ENCODE measurements at regions not wholly inside any gene's neighbourhood (a gene's known extent, or its start where the extent isn't known, plus 50 kb on each side); places are given as distances from the start of the nearest gene placed in this dataset.

DNA sequence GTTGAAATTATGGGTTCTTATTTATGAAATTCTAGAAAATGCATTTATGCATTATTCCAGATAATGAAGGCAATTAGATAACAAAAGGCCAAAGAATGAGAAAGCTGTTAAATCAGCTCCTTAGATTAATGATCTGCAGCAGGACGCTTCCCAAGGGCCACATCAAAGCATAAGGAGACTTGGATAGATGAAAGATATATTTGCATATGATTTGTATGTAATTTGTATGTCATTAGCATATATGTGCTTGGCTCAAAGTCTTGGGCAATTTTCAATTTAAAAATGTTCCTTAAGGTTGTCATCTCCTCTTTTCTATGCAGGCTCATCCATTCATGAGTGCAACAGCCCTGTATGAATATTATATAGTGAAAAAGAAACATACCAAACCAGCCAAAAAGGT lies 126.8 kb upstream of the IRS2 start:
- TF ChIP-seq, protein P1, sequence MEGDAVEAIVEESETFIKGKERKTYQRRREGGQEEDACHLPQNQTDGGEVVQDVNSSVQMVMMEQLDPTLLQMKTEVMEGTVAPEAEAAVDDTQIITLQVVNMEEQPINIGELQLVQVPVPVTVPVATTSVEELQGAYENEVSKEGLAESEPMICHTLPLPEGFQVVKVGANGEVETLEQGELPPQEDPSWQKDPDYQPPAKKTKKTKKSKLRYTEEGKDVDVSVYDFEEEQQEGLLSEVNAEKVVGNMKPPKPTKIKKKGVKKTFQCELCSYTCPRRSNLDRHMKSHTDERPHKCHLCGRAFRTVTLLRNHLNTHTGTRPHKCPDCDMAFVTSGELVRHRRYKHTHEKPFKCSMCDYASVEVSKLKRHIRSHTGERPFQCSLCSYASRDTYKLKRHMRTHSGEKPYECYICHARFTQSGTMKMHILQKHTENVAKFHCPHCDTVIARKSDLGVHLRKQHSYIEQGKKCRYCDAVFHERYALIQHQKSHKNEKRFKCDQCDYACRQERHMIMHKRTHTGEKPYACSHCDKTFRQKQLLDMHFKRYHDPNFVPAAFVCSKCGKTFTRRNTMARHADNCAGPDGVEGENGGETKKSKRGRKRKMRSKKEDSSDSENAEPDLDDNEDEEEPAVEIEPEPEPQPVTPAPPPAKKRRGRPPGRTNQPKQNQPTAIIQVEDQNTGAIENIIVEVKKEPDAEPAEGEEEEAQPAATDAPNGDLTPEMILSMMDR (IDR thresholded peaks at IDR 0.05) = no peak
- no peak for TF ChIP-seq POLR2A (IDR thresholded peaks at IDR 0.05)

Measured in lower leg skin (tissue), 3 donors.